GM04503 (cell line): ENCODE measurements at regions not wholly inside any gene's neighbourhood (a gene's known extent, or its start where the extent isn't known, plus 50 kb on each side); places are given as distances from the start of the nearest gene placed in this dataset.

ENCODE experiments used
- DNase-seq: peaks from one replicate; pipeline ENCODE4 v3.0.0-alpha.2; 2012; ENCODE audit warnings: low read depth

GRCh38 chrX:145631461-145631951, 186.1 kb upstream of the SLITRK2 start:
- DNase-seq = no peak

DNA sequence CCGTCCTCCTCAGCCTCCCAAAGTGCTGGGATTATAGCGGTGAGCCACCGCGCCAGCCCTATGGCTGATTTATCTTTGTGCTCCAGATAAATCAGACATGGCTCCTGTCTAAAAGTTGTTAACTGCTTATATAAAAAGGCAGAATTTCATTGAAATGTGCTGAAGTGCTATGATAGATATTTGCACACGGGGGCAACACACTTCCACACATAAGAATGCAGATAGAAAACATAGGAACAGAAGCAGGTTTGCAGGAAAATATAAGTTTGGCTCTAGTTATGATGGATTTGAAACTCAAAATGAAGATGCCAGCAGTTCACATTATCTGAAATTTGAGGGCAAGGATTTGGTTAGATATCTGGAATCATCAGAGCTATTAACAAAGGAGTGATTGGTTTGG, 163.1 kb upstream of the SLITRK2 start:
- no peak for DNase-seq

DNA sequence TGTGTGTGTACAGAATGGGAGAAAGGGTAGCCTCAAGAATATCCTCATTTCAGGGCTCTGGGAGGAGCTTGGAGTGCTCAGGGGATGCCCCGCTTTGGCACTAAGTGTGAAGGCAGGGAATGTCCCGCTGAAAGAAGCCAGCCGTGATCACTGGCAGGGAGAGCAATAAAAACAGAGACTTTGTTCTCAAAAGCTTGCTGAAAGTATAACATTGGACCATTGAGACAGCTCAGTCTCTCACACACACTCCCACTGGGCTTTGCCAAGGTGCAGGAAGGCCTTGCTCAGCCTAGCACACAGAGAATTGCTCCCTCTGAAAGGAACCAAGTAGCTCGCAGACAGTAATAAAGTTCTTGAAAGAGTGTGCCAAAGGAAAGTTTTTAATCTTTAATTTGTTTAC, 143.8 kb upstream of the SLITRK2 start:
- no peak for DNase-seq

DNA sequence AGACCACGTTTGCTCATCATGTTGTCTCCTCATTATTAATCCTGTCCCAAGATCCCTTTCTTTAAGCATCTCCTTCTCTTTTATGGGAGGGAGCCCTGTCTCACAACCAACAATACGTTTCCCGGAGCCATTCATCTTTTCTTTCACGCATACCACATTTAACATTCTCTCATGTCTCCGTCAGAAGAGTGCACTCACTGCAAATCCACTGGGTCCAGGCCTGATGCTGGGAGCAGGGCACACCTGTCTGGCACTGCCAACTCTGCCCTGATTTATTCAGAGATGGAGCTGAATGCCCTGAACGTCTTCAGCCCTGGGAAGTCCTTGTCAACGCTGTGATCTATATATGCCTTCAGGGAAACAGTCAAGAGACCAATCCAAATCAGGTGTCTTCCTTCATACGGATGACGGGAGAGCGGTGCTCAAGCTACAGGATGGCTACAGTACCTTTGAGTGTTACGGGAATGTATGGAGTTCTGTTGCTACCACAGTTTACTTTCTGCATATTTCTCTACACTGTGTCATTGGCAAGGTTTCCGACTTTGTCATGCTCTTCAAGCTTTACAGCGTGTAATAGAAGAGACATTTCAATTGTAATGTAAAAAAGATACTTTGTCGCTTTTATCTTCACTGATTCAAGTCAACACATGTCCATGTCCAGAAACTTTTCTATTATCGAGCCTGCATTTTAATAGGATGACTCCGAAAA, 140.4 kb upstream of the SLITRK2 start:
- no peak for DNase-seq

- DNase-seq = no peak
Observed at GRCh38 chrX:145682518-145683298, 134.9 kb upstream of the SLITRK2 start.

- DNase-seq = no peak
Observed at GRCh38 chrX:145687146-145687545, 130.5 kb upstream of the SLITRK2 start.

DNA sequence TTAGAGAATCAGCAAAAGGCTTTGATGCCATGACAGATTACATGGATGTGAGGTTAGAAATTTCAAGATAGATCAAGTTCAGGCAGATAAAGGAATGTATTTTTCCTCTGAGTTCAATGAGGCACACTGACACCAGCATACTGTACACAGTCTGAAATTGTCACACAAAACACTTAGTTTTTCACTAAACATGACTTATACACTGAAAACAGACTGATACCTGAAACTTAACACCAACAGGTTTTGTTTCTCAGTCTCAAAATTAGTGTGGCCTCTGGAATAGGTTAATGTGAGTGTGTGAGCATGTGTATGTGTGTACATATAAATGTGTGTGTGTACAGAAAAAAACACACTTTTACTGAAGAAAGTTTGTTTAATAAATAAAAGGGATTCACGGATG, 129.9 kb upstream of the SLITRK2 start:
- DNase-seq = no peak

- no peak for DNase-seq
Observed at GRCh38 chrX:145694048-145694447, 123.6 kb upstream of the SLITRK2 start.

DNA sequence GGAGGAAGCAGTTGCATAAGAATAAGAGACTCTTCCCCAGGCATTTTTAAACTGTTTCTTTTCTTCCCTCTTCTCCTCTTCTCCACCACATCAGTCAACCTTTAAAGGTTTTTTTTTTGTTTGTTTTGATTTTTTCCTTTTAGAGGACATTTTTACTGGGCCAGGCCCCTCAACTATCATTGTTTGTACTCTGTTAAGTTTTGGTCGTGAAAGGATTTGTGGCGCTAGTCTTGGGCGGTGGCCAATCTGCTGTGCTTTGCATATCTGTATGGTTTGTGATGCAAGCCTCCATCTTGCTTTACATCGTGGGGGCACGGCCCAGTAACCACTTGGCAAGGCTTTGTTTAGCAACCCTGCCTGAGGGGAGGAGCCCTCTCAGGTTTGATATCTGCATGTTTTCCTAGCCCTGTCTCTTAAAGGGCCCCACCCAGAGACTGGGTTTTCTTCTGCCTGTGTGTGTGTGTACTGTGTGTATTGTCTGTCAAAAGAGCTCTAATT, 101.9 kb upstream of the SLITRK2 start:
- DNase-seq = no peak

GRCh38 chrX:145716226-145716625, 101.4 kb upstream of the SLITRK2 start:
- no peak for DNase-seq

DNA sequence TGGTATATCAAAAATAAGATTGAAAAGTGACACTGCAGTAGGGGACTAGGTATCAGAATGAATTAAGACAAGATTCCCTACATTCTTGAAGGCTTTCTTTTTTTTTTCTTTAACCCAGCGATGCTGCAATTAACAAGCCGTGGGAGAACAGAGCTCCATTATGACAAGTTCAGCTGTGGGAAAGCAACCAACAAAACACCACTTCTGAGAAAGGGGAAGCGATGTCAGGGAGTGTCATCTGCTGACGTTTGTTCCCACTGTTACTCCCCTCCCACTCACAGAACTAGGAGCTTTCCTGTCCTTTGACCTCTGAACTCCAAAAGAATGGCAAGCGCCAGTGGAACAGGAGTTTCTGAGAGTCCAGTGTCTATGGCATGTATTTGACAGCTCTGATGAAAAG, 90.2 kb upstream of the SLITRK2 start:
- DNase-seq = no peak

DNA sequence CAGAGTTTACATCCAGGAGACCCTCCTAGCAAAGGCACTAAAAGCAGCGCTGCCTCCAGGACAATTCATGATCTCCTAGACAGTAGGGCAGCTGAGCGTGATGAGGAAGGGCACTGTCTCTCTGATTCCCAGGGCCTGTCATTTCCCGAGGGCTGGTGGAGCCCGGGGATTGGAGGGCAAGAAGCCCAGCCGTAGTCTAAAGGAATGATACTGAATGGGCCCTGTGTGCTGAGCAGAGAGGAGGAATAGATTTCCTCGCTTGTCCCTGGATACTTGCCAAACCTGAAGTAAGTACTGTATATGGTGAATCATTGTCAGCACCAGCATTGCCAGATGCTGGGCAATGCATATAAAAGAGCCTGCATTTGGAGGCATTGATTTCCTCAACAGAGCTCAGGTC, 88.0 kb upstream of the SLITRK2 start:
- DNase-seq = no peak

DNA sequence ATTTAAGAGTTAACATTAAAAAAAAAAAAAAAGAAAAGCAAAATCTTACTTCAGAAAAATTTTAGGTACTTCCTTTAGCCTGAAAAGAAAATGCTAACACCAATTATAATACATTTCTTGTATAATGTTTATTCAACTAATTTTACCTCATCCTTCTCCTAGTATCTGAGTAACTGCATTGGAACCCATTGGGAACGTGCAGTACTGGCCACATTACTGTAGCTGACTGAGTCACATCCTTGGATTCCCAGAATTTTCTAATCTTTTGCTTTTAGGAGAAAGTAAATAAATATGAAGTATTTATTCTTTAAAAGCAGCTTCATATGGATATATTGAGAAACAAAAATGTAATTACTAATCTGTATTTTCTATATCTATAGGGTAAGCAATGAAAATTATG, 82.6 kb upstream of the SLITRK2 start:
- no peak for DNase-seq

- no peak for DNase-seq
Observed at GRCh38 chrX:145751943-145752342, 65.7 kb upstream of the SLITRK2 start.
